AG20443 (cell line): ENCODE measurements at regions not wholly inside any gene's neighbourhood (a gene's known extent, or its start where the extent isn't known, plus 50 kb on each side); places are given as distances from the start of the nearest gene placed in this dataset.
"Not testable (repeated sequence)": the region's sequence is repeated elsewhere in the genome, so short reads cannot be mapped to it uniquely, and the experiment has no call there.

ENCODE experiments used
- DNase-seq: peaks from one replicate; pipeline ENCODE4 v3.0.0; 2012; ENCODE audit warnings: low spot score, mixed read lengths

GRCh38 chr4:133320576-133321170 lies 171.6 kb downstream of the PCDH10 start:
- DNase-seq = peak; percentile 5

- DNase-seq = no peak
Observed at GRCh38 chr4:133316909-133317308, 167.8 kb downstream of the PCDH10 start.

GRCh38 chr4:133314991-133315390 lies 165.9 kb downstream of the PCDH10 start:
- DNase-seq = no peak

GRCh38 chr4:133287396-133287795 lies 138.3 kb downstream of the PCDH10 start:
- no peak for DNase-seq

- DNase-seq = no peak
Observed at GRCh38 chr4:133278591-133278990, 129.5 kb downstream of the PCDH10 start.

- not testable (repeated sequence) for DNase-seq
Observed at GRCh38 chr4:133277940-133278339, 128.8 kb downstream of the PCDH10 start.

GRCh38 chr4:133275246-133275645 lies 126.2 kb downstream of the PCDH10 start:
- DNase-seq = no peak

- no peak for DNase-seq
Observed at GRCh38 chr4:133273401-133273800, 124.3 kb downstream of the PCDH10 start.

- DNase-seq = no peak
Observed at GRCh38 chr4:133270021-133270570, 121.0 kb downstream of the PCDH10 start.

- DNase-seq = no peak
Observed at GRCh38 chr4:133268205-133268604, 119.1 kb downstream of the PCDH10 start.

- not testable (repeated sequence) for DNase-seq
Observed at GRCh38 chr4:133267506-133267905, 118.4 kb downstream of the PCDH10 start.

- not testable (repeated sequence) for DNase-seq
Observed at GRCh38 chr4:133266966-133267365, 117.9 kb downstream of the PCDH10 start.

- DNase-seq = not testable (repeated sequence)
Observed at GRCh38 chr4:133264251-133264650, 115.2 kb downstream of the PCDH10 start.

GRCh38 chr4:133263104-133263503 lies 114.0 kb downstream of the PCDH10 start:
- no peak for DNase-seq

GRCh38 chr4:133247861-133248260 lies 98.8 kb downstream of the PCDH10 start:
- DNase-seq = no peak

- DNase-seq = no peak
Observed at GRCh38 chr4:133245226-133245625, 96.1 kb downstream of the PCDH10 start.
